ENCODE measurements at regions not wholly inside any gene's neighbourhood (a gene's known extent, or its start where the extent isn't known, plus 50 kb on each side); places are given as distances from the start of the nearest gene placed in this dataset.

DNA sequence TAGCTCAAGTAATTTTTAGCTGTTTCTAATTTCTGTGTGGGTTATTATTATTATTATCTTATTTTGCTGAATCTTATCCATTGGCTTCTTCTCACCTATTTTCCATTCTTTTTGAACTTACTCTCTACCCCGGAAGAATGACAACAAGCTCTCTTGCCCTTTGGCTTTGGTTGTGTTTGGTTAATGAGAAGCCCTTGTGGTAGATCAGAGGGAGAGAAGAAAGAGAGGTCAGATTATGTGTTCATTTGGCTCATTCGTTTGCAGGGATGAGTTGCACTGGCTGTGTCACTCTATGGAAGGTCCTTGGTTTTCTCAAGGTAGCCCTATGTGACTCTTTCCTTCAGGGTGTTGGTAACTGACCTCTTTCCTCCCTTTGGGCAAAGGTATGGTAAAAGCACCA is 391.9 kb downstream of the LMO4 start:
- H3K9me3 Mint-ChIP-seq (ENCODE audit: low read depth), result no peaks in the 10 kb centered on the region
- no peaks in the 10 kb centered on the region for H3K27me3 Mint-ChIP-seq (ENCODE audit: low read depth)
- H3K4me3 Mint-ChIP-seq (ENCODE audit: unreplicated experiment), result no peak overlapping the region
- H3K4me1 Mint-ChIP-seq (ENCODE audit: low read depth), result no peaks in the 10 kb centered on the region
- H3K27ac Mint-ChIP-seq (ENCODE audit: unreplicated experiment), result no peak overlapping the region
- TF ChIP-seq, protein P1, sequence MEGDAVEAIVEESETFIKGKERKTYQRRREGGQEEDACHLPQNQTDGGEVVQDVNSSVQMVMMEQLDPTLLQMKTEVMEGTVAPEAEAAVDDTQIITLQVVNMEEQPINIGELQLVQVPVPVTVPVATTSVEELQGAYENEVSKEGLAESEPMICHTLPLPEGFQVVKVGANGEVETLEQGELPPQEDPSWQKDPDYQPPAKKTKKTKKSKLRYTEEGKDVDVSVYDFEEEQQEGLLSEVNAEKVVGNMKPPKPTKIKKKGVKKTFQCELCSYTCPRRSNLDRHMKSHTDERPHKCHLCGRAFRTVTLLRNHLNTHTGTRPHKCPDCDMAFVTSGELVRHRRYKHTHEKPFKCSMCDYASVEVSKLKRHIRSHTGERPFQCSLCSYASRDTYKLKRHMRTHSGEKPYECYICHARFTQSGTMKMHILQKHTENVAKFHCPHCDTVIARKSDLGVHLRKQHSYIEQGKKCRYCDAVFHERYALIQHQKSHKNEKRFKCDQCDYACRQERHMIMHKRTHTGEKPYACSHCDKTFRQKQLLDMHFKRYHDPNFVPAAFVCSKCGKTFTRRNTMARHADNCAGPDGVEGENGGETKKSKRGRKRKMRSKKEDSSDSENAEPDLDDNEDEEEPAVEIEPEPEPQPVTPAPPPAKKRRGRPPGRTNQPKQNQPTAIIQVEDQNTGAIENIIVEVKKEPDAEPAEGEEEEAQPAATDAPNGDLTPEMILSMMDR (IDR thresholded peaks at IDR 0.05), result no peak
- no peaks in the 10 kb centered on the region for H3K36me3 Mint-ChIP-seq (ENCODE audit: low read depth)
- no peak for DNase-seq (ENCODE audit: low spot score)

GRCh38 chr1:87723193-87723592 is 394.5 kb downstream of the LMO4 start:
- no peak overlapping the region for H3K4me3 Mint-ChIP-seq (ENCODE audit: unreplicated experiment)
- no peaks in the 10 kb centered on the region for H3K4me1 Mint-ChIP-seq (ENCODE audit: low read depth)
- H3K36me3 Mint-ChIP-seq (ENCODE audit: low read depth), result no peaks in the 10 kb centered on the region
- no peak for DNase-seq (ENCODE audit: low spot score)
- TF ChIP-seq, protein P1 (IDR thresholded peaks at IDR 0.05), result no peak
- H3K27me3 Mint-ChIP-seq (ENCODE audit: low read depth), result no peaks in the 10 kb centered on the region
- H3K9me3 Mint-ChIP-seq (ENCODE audit: low read depth), result no peaks in the 10 kb centered on the region
- no peak overlapping the region for H3K27ac Mint-ChIP-seq (ENCODE audit: unreplicated experiment)

DNA sequence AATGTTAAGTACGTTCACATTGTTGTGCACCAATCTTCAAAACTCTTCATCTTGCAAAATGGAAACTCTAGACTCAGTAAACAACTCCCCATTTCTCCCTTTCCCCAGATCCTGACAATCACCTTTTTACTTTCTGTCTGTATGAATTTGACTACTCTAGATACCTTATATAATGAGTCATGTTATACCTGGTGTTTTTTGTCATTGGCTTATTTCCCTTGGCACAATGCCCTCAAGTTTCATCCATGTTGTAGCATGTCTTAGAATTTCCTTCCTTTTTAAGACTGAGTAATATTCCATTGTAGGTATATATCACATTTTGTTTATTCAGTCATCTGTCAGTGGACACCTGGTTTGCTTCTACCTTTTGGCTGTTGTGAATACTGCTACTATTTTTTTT is 399.5 kb downstream of the LMO4 start:
- Mint-ChIP-seq H3K36me3 (ENCODE audit: low read depth) (no peaks in the 10 kb centered on the region), H3K9me3 (ENCODE audit: low read depth) (no peaks in the 10 kb centered on the region), H3K27ac (ENCODE audit: unreplicated experiment) (no peak overlapping the region), H3K4me1 (ENCODE audit: low read depth) (no peaks in the 10 kb centered on the region), H3K27me3 (ENCODE audit: low read depth) (no peaks in the 10 kb centered on the region), H3K4me3 (ENCODE audit: unreplicated experiment) (no peak overlapping the region)
- TF ChIP-seq, protein P1 (IDR thresholded peaks at IDR 0.05), result no peak
- no peak for DNase-seq (ENCODE audit: low spot score)

- H3K27me3 Mint-ChIP-seq (ENCODE audit: low read depth), result peaks cover 2% of the 10 kb centered on the region
- H3K4me3 Mint-ChIP-seq (ENCODE audit: unreplicated experiment), result no peak overlapping the region
- H3K4me1 Mint-ChIP-seq (ENCODE audit: low read depth), result no peaks in the 10 kb centered on the region
- TF ChIP-seq, protein P1 (IDR thresholded peaks at IDR 0.05), result no peak
- no peak for DNase-seq (ENCODE audit: low spot score)
- no peaks in the 10 kb centered on the region for H3K9me3 Mint-ChIP-seq (ENCODE audit: low read depth)
- no peaks in the 10 kb centered on the region for H3K36me3 Mint-ChIP-seq (ENCODE audit: low read depth)
- no peak overlapping the region for H3K27ac Mint-ChIP-seq (ENCODE audit: unreplicated experiment)
Measured at GRCh38 chr1:87730274-87731216, 401.9 kb downstream of the LMO4 start.

DNA sequence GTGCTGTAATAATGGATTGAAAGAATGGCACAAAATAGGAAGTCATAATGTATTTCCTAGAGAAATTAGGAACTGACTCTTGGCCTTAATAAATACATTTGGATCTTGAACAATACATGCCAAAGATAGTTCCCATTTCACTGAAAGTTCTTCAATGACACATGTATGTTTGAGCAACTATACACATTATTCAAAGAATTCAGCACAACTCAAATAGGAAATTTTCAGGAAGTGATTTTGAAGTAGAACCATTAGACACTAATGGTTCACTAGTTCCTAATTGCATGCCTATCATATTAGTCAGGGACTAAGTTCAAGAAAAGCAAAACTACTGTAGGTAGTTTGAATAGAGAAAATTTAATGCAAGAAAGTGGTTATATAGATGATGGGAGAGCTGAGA is 404.7 kb downstream of the LMO4 start:
- no peak for DNase-seq (ENCODE audit: low spot score)
- H3K27ac Mint-ChIP-seq (ENCODE audit: unreplicated experiment), result no peak overlapping the region
- H3K4me1 Mint-ChIP-seq (ENCODE audit: low read depth), result no peaks in the 10 kb centered on the region
- H3K4me3 Mint-ChIP-seq (ENCODE audit: unreplicated experiment), result no peak overlapping the region
- H3K36me3 Mint-ChIP-seq (ENCODE audit: low read depth), result no peaks in the 10 kb centered on the region
- peaks cover 3% of the 10 kb centered on the region for H3K27me3 Mint-ChIP-seq (ENCODE audit: low read depth)
- no peaks in the 10 kb centered on the region for H3K9me3 Mint-ChIP-seq (ENCODE audit: low read depth)
- TF ChIP-seq, protein P1 (IDR thresholded peaks at IDR 0.05), result no peak
